ENCODE measurements at regions not wholly inside any gene's neighbourhood (a gene's known extent, or its start where the extent isn't known, plus 50 kb on each side); places are given as distances from the start of the nearest gene placed in this dataset.

GRCh38 chr11:79663017-79663416, 222.2 kb upstream of the TENM4 start:
- H3K9me2 ChIP-seq (replicated peaks; ENCODE audit: control insufficient read depth, low read length) = no peaks in the 10 kb centered on the region
- H3K27ac ChIP-seq (ENCODE audit: low read depth, low read length) = no peak overlapping the region
- no peak overlapping the region for H3K4me2 ChIP-seq (ENCODE audit: low read length)
- H3K4me3 ChIP-seq (ENCODE audit: low read length) = no peak overlapping the region
- H3K4me1 ChIP-seq (ENCODE audit: control insufficient read depth, low read length) = no peaks in the 10 kb centered on the region
- H4K20me1 ChIP-seq (ENCODE audit: control insufficient read depth, insufficient read depth, low read depth, low read length) = no peaks in the 10 kb centered on the region
- H3K36me3 ChIP-seq (ENCODE audit: control insufficient read depth, low read length) = no peaks in the 10 kb centered on the region
- H3K27me3 ChIP-seq (ENCODE audit: control insufficient read depth, low read length) = no peaks in the 10 kb centered on the region
- no peaks in the 10 kb centered on the region for H3K9me3 ChIP-seq (ENCODE audit: control insufficient read depth, insufficient read depth, low read length)
- H3K79me2 ChIP-seq (ENCODE audit: control insufficient read depth, low read length) = no peaks in the 10 kb centered on the region
- H3F3A ChIP-seq (ENCODE audit: control insufficient read depth, insufficient read depth) = no peaks in the 10 kb centered on the region
- TF ChIP-seq CTCF (IDR thresholded peaks at IDR 0.05; ENCODE audit: low read depth, low read length, poor library complexity, severe bottlenecking) = no peak
- no peak for TF ChIP-seq EZH2phosphoT487 (IDR thresholded peaks at IDR 0.05; ENCODE audit: borderline replicate concordance, low read length)

GRCh38 chr11:79661373-79661772, 220.5 kb upstream of the TENM4 start:
- H3K36me3 ChIP-seq (ENCODE audit: control insufficient read depth, low read length) = no peaks in the 10 kb centered on the region
- TF ChIP-seq EZH2phosphoT487 (IDR thresholded peaks at IDR 0.05; ENCODE audit: borderline replicate concordance, low read length) (no peak), CTCF (IDR thresholded peaks at IDR 0.05; ENCODE audit: low read depth, low read length, poor library complexity, severe bottlenecking) (no peak)
- no peaks in the 10 kb centered on the region for H3K9me3 ChIP-seq (ENCODE audit: control insufficient read depth, insufficient read depth, low read length)
- no peaks in the 10 kb centered on the region for H4K20me1 ChIP-seq (ENCODE audit: control insufficient read depth, insufficient read depth, low read depth, low read length)
- H3K9me2 ChIP-seq (replicated peaks; ENCODE audit: control insufficient read depth, low read length) = no peaks in the 10 kb centered on the region
- no peaks in the 10 kb centered on the region for H3K79me2 ChIP-seq (ENCODE audit: control insufficient read depth, low read length)
- no peak overlapping the region for H3K27ac ChIP-seq (ENCODE audit: low read depth, low read length)
- H3K4me1 ChIP-seq (ENCODE audit: control insufficient read depth, low read length) = no peaks in the 10 kb centered on the region
- no peaks in the 10 kb centered on the region for H3K27me3 ChIP-seq (ENCODE audit: control insufficient read depth, low read length)
- no peaks in the 10 kb centered on the region for H3F3A ChIP-seq (ENCODE audit: control insufficient read depth, insufficient read depth)
- H3K4me3 ChIP-seq (ENCODE audit: low read length) = no peak overlapping the region
- H3K4me2 ChIP-seq (ENCODE audit: low read length) = no peak overlapping the region

GRCh38 chr11:79648766-79649520, 208.1 kb upstream of the TENM4 start:
- no peaks in the 10 kb centered on the region for H3K79me2 ChIP-seq (ENCODE audit: control insufficient read depth, low read length)
- no peaks in the 10 kb centered on the region for H3K36me3 ChIP-seq (ENCODE audit: control insufficient read depth, low read length)
- H3K4me3 ChIP-seq (ENCODE audit: low read length) = no peak overlapping the region
- no peaks in the 10 kb centered on the region for H4K20me1 ChIP-seq (ENCODE audit: control insufficient read depth, insufficient read depth, low read depth, low read length)
- no peaks in the 10 kb centered on the region for H3F3A ChIP-seq (ENCODE audit: control insufficient read depth, insufficient read depth)
- no peaks in the 10 kb centered on the region for H3K27me3 ChIP-seq (ENCODE audit: control insufficient read depth, low read length)
- no peak for TF ChIP-seq CTCF (IDR thresholded peaks at IDR 0.05; ENCODE audit: low read depth, low read length, poor library complexity, severe bottlenecking)
- no peak for TF ChIP-seq EZH2phosphoT487 (IDR thresholded peaks at IDR 0.05; ENCODE audit: borderline replicate concordance, low read length)
- H3K9me3 ChIP-seq (ENCODE audit: control insufficient read depth, insufficient read depth, low read length) = no peaks in the 10 kb centered on the region
- no peak overlapping the region for H3K27ac ChIP-seq (ENCODE audit: low read depth, low read length)
- no peaks in the 10 kb centered on the region for H3K4me1 ChIP-seq (ENCODE audit: control insufficient read depth, low read length)
- H3K4me2 ChIP-seq (ENCODE audit: low read length) = no peak overlapping the region
- no peaks in the 10 kb centered on the region for H3K9me2 ChIP-seq (replicated peaks; ENCODE audit: control insufficient read depth, low read length)
